GM19468 (cell line): ENCODE measurements at regions not wholly inside any gene's neighbourhood (a gene's known extent, or its start where the extent isn't known, plus 50 kb on each side); places are given as distances from the start of the nearest gene placed in this dataset.

Experiments
- ATAC-seq: cut with Tn5 transposase; IDR thresholded peaks from one replicate; pipeline ENCODE4 v1.9.1; 2021; ENCODE audit warnings: mild to moderate bottlenecking, moderate library complexity, moderate number of reproducible peaks; ENCODE audit not compliant: unreplicated experiment; ENCODE audit errors: extremely low read depth

DNA sequence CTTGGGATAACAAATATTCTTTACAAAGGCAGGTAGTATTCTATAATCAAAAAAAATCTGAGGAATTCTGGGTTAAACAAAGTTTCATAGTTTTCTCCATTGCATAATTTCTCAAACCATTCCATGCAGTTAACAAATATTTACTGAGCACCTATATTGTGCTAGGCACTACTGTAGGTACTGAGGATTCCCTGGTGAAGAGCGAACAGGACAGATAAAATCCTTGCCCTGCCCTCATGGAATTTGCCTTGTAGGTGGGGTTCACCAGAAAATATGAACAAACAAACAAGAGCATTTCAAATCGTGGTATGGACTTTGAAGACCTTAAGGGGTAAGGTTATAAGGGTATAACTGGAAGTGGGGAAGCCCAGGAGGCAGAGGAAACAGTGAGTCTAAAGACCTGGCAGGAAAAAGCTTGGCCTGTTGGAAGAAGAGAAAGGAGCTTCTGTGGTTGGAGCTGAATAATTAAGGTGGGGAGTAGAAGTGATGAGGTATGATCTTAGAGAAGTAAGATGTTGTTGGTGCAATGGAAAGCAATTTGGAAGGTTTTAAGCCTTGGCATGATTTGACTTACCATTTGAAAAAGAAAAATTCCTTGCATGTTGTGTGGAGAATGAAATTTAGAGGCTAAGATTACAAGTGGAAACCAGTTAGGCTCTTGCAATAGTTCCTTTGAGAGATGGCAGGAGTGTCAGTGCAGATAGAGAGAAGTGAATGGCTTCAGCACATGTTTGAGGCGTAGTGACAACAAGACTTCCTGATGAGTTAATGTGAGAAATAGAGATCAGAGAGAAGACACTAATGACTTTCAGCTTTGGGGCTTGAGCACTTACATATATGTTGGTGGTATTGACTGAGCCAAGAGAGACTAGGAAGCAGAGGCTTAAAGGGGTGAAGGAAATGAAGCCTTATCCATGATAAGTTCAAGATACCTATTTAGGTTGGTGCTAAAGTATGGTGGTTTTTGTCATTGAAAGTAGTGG lies 55.7 kb upstream of the PICALM start:
- ATAC-seq: no peak

GRCh38 chr11:86122773-86123172 lies 53.9 kb upstream of the PICALM start:
- ATAC-seq: no peak

DNA sequence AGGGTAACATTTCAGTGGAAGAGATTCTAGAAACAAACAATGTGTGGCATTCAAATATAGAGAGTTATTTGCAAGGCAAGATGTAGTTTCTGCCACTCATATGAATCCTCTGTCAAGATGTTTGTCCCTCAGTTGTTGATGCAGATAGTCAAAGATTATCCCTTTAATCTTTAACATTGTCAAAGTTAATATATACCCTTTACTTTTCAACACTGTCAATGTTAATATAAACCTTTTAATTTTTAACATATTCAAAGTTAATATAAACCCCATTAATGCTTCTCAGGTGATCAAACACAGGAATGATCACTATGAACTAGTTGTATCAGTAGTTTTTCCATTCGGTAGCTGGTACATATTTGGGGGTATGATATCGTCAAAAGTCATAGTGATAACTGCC lies 51.9 kb upstream of the PICALM start:
- ATAC-seq: no peak

GRCh38 chr11:86119906-86120305 lies 51.0 kb upstream of the PICALM start:
- ATAC-seq: no peak

- ATAC-seq: no peak
These were observed 50.2 kb upstream of the PICALM start for GRCh38 chr11:86119077-86119476.
